ENCODE measurements at regions not wholly inside any gene's neighbourhood (a gene's known extent, or its start where the extent isn't known, plus 50 kb on each side); places are given as distances from the start of the nearest gene placed in this dataset.
A peak's percentile ranks its signal among the peaks of the same experiment; 100 is the strongest.
"Not testable (repeated sequence)": the region's sequence is repeated elsewhere in the genome, so short reads cannot be mapped to it uniquely, and the experiment has no call there.

DNA sequence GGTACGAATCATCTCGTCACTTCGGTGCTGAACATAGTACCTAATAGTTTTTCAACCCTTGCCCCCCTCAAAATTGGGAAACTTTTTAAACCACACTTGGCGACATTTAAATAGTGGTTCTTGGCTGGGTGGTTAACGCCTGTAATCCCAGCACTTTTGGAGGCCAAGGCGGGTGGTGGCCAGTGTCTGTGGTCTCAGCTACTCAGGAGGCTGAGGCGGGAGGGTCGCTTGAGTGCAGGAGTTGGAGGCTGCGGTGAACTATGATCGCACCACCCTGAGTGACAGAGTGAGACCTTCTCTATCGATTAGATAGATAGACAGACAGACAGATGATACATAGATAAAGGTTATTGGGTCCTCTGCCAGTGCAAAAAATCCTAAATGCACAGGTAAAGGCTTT is 55.5 kb upstream of the RASAL2 start:
- Histone ChIP-seq H3K9ac (ENCODE audit: low read length) (peak overlapping the region; percentile 32), H3K4me1 (ENCODE audit: control insufficient read depth, insufficient read depth, low read length) (no peaks in the 10 kb centered on the region), H3K27me3 (ENCODE audit: control insufficient read depth, insufficient read depth, low read length) (no peaks in the 10 kb centered on the region), H3K36me3 (ENCODE audit: control insufficient read depth, insufficient read depth, low read length) (no peaks in the 10 kb centered on the region), H3K27ac (ENCODE audit: low read depth, low read length) (no peak overlapping the region), H3K4me3 (ENCODE audit: low read length) (peak overlapping the region; percentile 79)

GRCh38 chr1:178039891-178040290 is 54.0 kb upstream of the RASAL2 start:
- Histone ChIP-seq H3K36me3 (ENCODE audit: control insufficient read depth, insufficient read depth, low read length) (no peaks in the 10 kb centered on the region), H3K27ac (ENCODE audit: low read depth, low read length) (no peak overlapping the region), H3K4me1 (ENCODE audit: control insufficient read depth, insufficient read depth, low read length) (no peaks in the 10 kb centered on the region), H3K27me3 (ENCODE audit: control insufficient read depth, insufficient read depth, low read length) (no peaks in the 10 kb centered on the region), H3K9ac (ENCODE audit: low read length) (no peak overlapping the region), H3K4me3 (ENCODE audit: low read length) (no peak overlapping the region)

- H3K9ac ChIP-seq (ENCODE audit: low read length); H3K27ac ChIP-seq (ENCODE audit: low read depth, low read length); H3K36me3 ChIP-seq (ENCODE audit: control insufficient read depth, insufficient read depth, low read length); H3K4me1 ChIP-seq (ENCODE audit: control insufficient read depth, insufficient read depth, low read length); H3K27me3 ChIP-seq (ENCODE audit: control insufficient read depth, insufficient read depth, low read length); H3K4me3 ChIP-seq (ENCODE audit: low read length): not testable (repeated sequence)
Observed at GRCh38 chr1:178043940-178044339, 50.0 kb upstream of the RASAL2 start.

Data from rectal smooth muscle tissue (tissue), 1 donor.